GM21786 (cell line): ENCODE measurements at regions not wholly inside any gene's neighbourhood (a gene's known extent, or its start where the extent isn't known, plus 50 kb on each side); places are given as distances from the start of the nearest gene placed in this dataset.

Experiments
- ATAC-seq: cut with Tn5 transposase; IDR thresholded peaks from one replicate; pipeline ENCODE4 v1.9.1; 2021; ENCODE audit not compliant: unreplicated experiment

GRCh38 chrX:36436361-36436760 lies 516.8 kb downstream of the CFAP47 start:
- ATAC-seq = no peak

- ATAC-seq = no peak
Observed at GRCh38 chrX:36443007-36443406, 523.5 kb downstream of the CFAP47 start.

- no peak for ATAC-seq
Observed at GRCh38 chrX:36445566-36445965, 526.0 kb downstream of the CFAP47 start.

- ATAC-seq = no peak
Observed at GRCh38 chrX:36462142-36462541, 542.6 kb downstream of the CFAP47 start.

- ATAC-seq = no peak
Observed at GRCh38 chrX:36480441-36480990, 527.6 kb upstream of the FAM47C start.

- no peak for ATAC-seq
Observed at GRCh38 chrX:36501169-36501702, 506.9 kb upstream of the FAM47C start.

- no peak for ATAC-seq
Observed at GRCh38 chrX:36504625-36505024, 503.5 kb upstream of the FAM47C start.

GRCh38 chrX:36508042-36508441 lies 500.1 kb upstream of the FAM47C start:
- no peak for ATAC-seq

GRCh38 chrX:36510736-36511135 lies 497.4 kb upstream of the FAM47C start:
- ATAC-seq = no peak

GRCh38 chrX:36528661-36529060 lies 479.5 kb upstream of the FAM47C start:
- no peak for ATAC-seq

GRCh38 chrX:36534900-36535299 lies 473.3 kb upstream of the FAM47C start:
- ATAC-seq = no peak

GRCh38 chrX:36543499-36543898 lies 464.7 kb upstream of the FAM47C start:
- no peak for ATAC-seq

GRCh38 chrX:36562986-36563385 lies 445.2 kb upstream of the FAM47C start:
- no peak for ATAC-seq

GRCh38 chrX:36568946-36569345 lies 439.2 kb upstream of the FAM47C start:
- no peak for ATAC-seq

GRCh38 chrX:36573720-36574119 lies 434.4 kb upstream of the FAM47C start:
- no peak for ATAC-seq

GRCh38 chrX:36575670-36576069 lies 432.5 kb upstream of the FAM47C start:
- no peak for ATAC-seq

GRCh38 chrX:36577006-36577405 lies 431.2 kb upstream of the FAM47C start:
- ATAC-seq = no peak

GRCh38 chrX:36581030-36581429 lies 427.1 kb upstream of the FAM47C start:
- ATAC-seq = no peak

GRCh38 chrX:36583674-36584073 lies 424.5 kb upstream of the FAM47C start:
- no peak for ATAC-seq

- no peak for ATAC-seq
Observed at GRCh38 chrX:36609616-36610585, 398.3 kb upstream of the FAM47C start.

- ATAC-seq = no peak
Observed at GRCh38 chrX:36626898-36627297, 381.3 kb upstream of the FAM47C start.

- ATAC-seq = no peak
Observed at GRCh38 chrX:36640232-36640631, 367.9 kb upstream of the FAM47C start.
